ENCODE measurements at regions not wholly inside any gene's neighbourhood (a gene's known extent, or its start where the extent isn't known, plus 50 kb on each side); places are given as distances from the start of the nearest gene placed in this dataset.

DNA sequence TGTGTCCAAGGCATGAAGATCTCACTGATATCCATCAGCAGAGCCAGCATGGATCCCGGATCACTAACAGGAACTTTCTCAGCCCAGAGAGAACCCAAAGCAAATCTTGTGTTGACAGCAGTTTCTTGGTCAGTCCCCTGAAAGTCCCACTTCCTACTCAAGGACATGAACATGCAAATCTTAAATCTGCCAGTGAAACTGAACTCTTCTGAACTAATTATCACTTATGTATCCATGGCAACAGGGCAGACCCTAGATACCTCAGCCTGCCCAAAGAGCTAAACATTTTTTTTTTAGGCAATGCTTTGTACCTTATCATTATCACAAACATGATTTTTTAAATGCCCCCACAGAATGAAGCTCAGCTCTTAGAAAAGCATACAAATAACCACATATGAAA is 127.8 kb upstream of the DDX18 start:
- TF ChIP-seq, protein P1, sequence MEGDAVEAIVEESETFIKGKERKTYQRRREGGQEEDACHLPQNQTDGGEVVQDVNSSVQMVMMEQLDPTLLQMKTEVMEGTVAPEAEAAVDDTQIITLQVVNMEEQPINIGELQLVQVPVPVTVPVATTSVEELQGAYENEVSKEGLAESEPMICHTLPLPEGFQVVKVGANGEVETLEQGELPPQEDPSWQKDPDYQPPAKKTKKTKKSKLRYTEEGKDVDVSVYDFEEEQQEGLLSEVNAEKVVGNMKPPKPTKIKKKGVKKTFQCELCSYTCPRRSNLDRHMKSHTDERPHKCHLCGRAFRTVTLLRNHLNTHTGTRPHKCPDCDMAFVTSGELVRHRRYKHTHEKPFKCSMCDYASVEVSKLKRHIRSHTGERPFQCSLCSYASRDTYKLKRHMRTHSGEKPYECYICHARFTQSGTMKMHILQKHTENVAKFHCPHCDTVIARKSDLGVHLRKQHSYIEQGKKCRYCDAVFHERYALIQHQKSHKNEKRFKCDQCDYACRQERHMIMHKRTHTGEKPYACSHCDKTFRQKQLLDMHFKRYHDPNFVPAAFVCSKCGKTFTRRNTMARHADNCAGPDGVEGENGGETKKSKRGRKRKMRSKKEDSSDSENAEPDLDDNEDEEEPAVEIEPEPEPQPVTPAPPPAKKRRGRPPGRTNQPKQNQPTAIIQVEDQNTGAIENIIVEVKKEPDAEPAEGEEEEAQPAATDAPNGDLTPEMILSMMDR (IDR thresholded peaks at IDR 0.05), result no peak
- no peak for TF ChIP-seq POLR2A (IDR thresholded peaks at IDR 0.05)

Measured in lower leg skin (tissue), 3 donors.